ENCODE measurements at regions not wholly inside any gene's neighbourhood (a gene's known extent, or its start where the extent isn't known, plus 50 kb on each side); places are given as distances from the start of the nearest gene placed in this dataset.

GRCh38 chr1:64356636-64357256, 113.2 kb upstream of the CACHD1 start:
- no peak for TF ChIP-seq SALL2 (tag by site-specific recombination; IDR thresholded peaks at IDR 0.05; ENCODE audit: borderline replicate concordance)
- TF ChIP-seq ZNF549 (tag by site-specific recombination; IDR thresholded peaks at IDR 0.05): no peak
- no peak for TF ChIP-seq ZNF777 (tag by site-specific recombination; IDR thresholded peaks at IDR 0.05; ENCODE audit: borderline replicate concordance)
- no peak for TF ChIP-seq OVOL3 (tag by site-specific recombination; IDR thresholded peaks at IDR 0.05)
- no peak for TF ChIP-seq CTCF (tag by site-specific recombination; IDR thresholded peaks at IDR 0.05)
- TF ChIP-seq MZF1 (tag by site-specific recombination; IDR thresholded peaks at IDR 0.05; ENCODE audit: borderline replicate concordance): no peak
- no peak for TF ChIP-seq ATF2 (tag by site-specific recombination; IDR thresholded peaks at IDR 0.05; ENCODE audit: low read depth)
- no peak for TF ChIP-seq PATZ1 (tag by site-specific recombination; IDR thresholded peaks at IDR 0.05)
- TF ChIP-seq ZNF302 (tag by site-specific recombination; IDR thresholded peaks at IDR 0.05; ENCODE audit: low read depth): no peak
- TF ChIP-seq ZNF792 (tag by site-specific recombination; IDR thresholded peaks at IDR 0.05): no peak
- no peak for TF ChIP-seq ZNF707 (tag by site-specific recombination; IDR thresholded peaks at IDR 0.05)
- TF ChIP-seq ZNF580 (tag by site-specific recombination; IDR thresholded peaks at IDR 0.05): no peak
- TF ChIP-seq ZNF670 (tag by site-specific recombination; IDR thresholded peaks at IDR 0.05; ENCODE audit: low read depth): no peak
- no peak for TF ChIP-seq ZBTB7A (tag by site-specific recombination; IDR thresholded peaks at IDR 0.05; ENCODE audit: low read depth)

Measured in HEK293 (cell line).